ENCODE measurements at regions not wholly inside any gene's neighbourhood (a gene's known extent, or its start where the extent isn't known, plus 50 kb on each side); places are given as distances from the start of the nearest gene placed in this dataset.

GRCh38 chr5:109917154-109917546 lies 227.4 kb downstream of the MAN2A1 start:
- Histone ChIP-seq H3K27ac (replicated peaks) (no peak overlapping the region), H3K27me3 (ENCODE audit: insufficient read depth, poor library complexity, severe bottlenecking) (no peaks in the 10 kb centered on the region), H3K4me3 (replicated peaks; ENCODE audit: insufficient read depth, low read length) (no peak overlapping the region)
- TF ChIP-seq CTCF (IDR thresholded peaks at IDR 0.05; ENCODE audit: insufficient read depth, low read length) = no peak
- no peak for TF ChIP-seq POLR2AphosphoS5 (IDR thresholded peaks at IDR 0.05; ENCODE audit: low read depth)
- TF ChIP-seq GABPA (IDR thresholded peaks at IDR 0.05; ENCODE audit: low read depth) = no peak
- no peak for TF ChIP-seq SPI1 (IDR thresholded peaks at IDR 0.05; ENCODE audit: borderline replicate concordance, low read depth)
- no peak for TF ChIP-seq REST (IDR thresholded peaks at IDR 0.05; ENCODE audit: insufficient replicate concordance, low read depth)
- no peak for DNase-seq (ENCODE audit: low read depth in 1 of 2, low spot score in 1 of 2)

GRCh38 chr5:109917966-109918365 lies 228.2 kb downstream of the MAN2A1 start:
- TF ChIP-seq GABPA (IDR thresholded peaks at IDR 0.05; ENCODE audit: low read depth) = no peak
- no peak for TF ChIP-seq SPI1 (IDR thresholded peaks at IDR 0.05; ENCODE audit: borderline replicate concordance, low read depth)
- TF ChIP-seq REST (IDR thresholded peaks at IDR 0.05; ENCODE audit: insufficient replicate concordance, low read depth) = no peak
- TF ChIP-seq POLR2AphosphoS5 (IDR thresholded peaks at IDR 0.05; ENCODE audit: low read depth) = no peak
- TF ChIP-seq CTCF (IDR thresholded peaks at IDR 0.05; ENCODE audit: insufficient read depth, low read length) = no peak
- DNase-seq (ENCODE audit: low read depth in 1 of 2, low spot score in 1 of 2) = no peak
- Histone ChIP-seq H3K27ac (replicated peaks) (no peak overlapping the region), H3K27me3 (ENCODE audit: insufficient read depth, poor library complexity, severe bottlenecking) (no peaks in the 10 kb centered on the region), H3K4me3 (replicated peaks; ENCODE audit: insufficient read depth, low read length) (no peak overlapping the region)

GRCh38 chr5:109920736-109921135 lies 231.0 kb downstream of the MAN2A1 start:
- DNase-seq (ENCODE audit: low read depth in 1 of 2, low spot score in 1 of 2) = no peak
- Histone ChIP-seq H3K27ac (replicated peaks) (no peak overlapping the region), H3K4me3 (replicated peaks; ENCODE audit: insufficient read depth, low read length) (no peak overlapping the region), H3K27me3 (ENCODE audit: insufficient read depth, poor library complexity, severe bottlenecking) (no peaks in the 10 kb centered on the region)
- TF ChIP-seq CTCF (IDR thresholded peaks at IDR 0.05; ENCODE audit: insufficient read depth, low read length) = no peak
- TF ChIP-seq SPI1 (IDR thresholded peaks at IDR 0.05; ENCODE audit: borderline replicate concordance, low read depth) = no peak
- TF ChIP-seq POLR2AphosphoS5 (IDR thresholded peaks at IDR 0.05; ENCODE audit: low read depth) = no peak
- no peak for TF ChIP-seq GABPA (IDR thresholded peaks at IDR 0.05; ENCODE audit: low read depth)
- TF ChIP-seq REST (IDR thresholded peaks at IDR 0.05; ENCODE audit: insufficient replicate concordance, low read depth) = no peak
